ENCODE measurements at regions not wholly inside any gene's neighbourhood (a gene's known extent, or its start where the extent isn't known, plus 50 kb on each side); places are given as distances from the start of the nearest gene placed in this dataset.
A peak's percentile ranks its signal among the peaks of the same experiment; 100 is the strongest.

DNA sequence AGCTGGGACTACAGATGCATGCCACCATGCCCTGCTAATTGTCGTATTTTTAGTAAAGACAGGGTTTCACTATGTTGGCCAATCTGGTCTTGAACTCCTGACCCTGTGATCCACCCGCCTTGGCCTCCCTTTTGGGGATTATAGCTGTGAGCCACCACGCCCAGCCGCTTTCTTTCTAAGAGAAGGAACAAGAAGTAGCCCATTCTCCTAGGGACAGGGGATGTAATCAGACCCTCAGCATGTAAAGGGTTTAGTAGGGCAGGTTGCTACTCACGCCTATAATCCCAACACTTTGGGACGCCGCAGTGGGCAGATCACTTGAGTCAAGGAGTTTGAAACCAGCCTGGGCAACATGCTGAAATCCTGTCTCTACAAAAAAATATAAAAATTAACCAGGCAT lies 189.7 kb downstream of the TOMM20 start:
- no peak for DNase-seq (ENCODE audit: low read depth)

- DNase-seq (ENCODE audit: low read depth): no peak
Measured at GRCh38 chr1:234938135-234938534, 190.5 kb downstream of the TOMM20 start.

DNA sequence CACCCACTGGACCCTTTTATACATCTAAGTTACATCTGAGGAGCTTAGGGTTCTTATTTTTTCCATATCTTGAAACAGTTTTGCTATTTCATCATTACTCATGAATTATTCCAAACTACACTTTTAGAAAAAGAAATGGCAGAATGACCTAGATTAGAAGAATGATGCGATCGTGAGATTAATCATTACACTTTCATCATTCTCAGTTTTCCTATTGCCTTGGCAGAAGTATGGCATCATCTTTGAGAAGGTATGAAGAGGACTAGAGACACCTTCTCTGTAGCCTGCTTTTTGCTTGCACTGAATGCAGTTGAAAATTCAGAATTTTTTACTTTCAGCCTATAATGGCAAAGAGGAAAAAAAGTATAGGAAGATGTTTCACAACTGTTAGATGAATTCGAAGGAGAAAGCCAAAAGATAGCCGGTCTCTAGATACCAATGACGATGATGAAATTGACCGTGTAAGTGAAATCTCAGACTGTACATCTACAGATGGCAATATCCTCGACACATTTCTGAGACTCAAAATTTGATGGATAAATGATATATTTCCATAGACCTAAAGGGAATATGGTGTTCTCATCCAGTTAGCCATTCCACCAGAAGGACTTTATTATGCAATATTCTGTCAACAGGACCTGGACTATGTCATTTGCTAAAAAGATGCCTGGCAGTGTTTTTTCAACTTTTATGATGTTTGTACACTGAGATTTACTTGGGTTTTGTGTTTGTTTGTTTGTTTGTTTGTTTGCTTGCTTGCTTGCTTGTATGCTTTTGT lies 191.8 kb downstream of the TOMM20 start:
- DNase-seq (ENCODE audit: low read depth): no peak

- DNase-seq (ENCODE audit: low read depth): no peak
Measured at GRCh38 chr1:234934611-234935033, 194.0 kb downstream of the TOMM20 start.

GRCh38 chr1:234933475-234933874 lies 195.2 kb downstream of the TOMM20 start:
- peak; percentile 27 for DNase-seq (ENCODE audit: low read depth)

DNA sequence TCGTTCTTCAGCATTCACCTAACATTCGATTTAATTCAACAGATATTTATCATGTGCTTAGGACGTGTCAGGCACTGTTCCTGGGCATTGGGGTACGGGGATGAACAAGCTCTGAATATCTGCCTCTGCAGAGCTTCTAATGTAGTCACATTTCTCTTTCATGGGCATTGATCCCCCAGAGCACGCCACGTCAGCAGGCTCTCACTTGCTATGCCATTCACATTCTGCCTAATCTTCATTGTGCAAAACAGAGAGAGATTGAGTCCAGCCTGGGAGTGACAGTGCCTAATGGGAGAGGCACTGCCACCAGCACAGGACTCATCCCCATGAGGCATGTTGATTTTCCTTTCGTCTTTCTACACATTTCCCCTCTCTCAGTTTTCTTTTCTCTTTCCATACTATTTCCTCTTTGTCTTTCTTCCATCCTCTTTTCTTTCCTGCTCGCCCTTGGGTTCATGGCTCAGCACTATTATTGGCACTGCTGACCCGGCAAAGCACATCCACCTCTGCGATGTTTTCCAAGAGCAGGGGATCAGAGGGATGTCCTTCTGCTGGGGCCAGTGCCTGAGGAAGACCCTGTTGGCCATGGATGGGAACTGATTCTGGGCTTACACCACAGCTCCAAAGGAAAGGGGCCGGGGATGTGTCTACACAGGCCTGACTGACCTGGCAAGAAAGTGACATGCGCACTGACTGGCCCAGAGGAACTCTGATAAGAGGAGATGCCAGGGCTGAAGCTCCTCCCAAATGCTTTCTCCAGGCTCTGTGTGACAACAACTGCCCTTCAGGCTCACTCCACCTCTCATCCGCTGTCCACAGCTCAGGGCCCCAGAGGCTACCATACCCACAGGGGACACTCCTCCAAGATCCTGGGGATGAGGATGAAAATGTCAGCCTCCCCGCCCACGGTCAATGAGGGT lies 195.9 kb downstream of the TOMM20 start:
- no peak for DNase-seq (ENCODE audit: low read depth)

DNA sequence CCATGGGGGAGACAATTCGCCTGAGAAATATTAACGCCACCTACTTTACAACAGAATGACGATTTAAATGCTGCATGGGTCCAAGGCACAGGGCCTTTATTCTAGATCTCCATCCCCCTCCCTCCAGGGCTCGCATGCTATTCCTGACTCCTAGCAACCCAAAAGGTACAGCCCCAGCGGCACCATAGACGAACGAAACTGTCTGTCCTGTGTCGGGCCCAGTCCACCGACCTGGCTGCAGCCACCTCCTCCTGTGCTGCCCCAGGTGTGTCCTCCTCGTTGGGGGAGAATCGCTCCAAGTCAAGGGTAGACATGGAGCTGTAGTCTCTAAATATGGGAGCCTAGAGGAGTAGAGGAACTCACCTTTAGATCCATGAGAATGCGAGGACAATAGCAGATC lies 196.5 kb downstream of the TOMM20 start:
- no peak for DNase-seq (ENCODE audit: low read depth)

DNA sequence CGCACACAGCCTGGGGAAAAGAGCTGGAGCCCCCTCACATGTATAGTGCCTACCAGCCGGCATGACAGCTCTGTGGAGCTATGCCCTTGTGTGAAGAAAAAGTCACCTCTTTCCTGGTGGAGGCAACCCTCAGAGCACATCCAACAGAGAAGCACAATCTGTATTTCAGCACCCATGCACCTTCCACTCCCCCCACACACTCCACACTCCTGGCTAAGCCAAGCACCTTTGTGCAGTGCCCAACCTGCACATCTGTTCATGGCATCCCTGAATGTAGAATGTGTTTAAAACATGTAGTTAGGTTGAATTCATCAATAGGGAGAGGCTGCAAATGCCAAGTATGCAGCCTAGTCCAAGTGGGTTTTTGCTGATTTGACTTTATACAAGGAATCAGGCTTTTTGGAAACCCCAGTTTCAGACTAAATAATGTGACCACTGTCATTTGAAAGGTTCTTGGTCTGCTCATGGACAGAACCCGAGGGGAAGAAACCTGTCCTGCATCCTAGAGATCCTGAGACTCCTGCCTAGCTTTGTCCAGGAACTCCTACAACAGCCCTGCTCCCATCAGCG lies 197.1 kb downstream of the TOMM20 start:
- DNase-seq (ENCODE audit: low read depth): no peak

DNA sequence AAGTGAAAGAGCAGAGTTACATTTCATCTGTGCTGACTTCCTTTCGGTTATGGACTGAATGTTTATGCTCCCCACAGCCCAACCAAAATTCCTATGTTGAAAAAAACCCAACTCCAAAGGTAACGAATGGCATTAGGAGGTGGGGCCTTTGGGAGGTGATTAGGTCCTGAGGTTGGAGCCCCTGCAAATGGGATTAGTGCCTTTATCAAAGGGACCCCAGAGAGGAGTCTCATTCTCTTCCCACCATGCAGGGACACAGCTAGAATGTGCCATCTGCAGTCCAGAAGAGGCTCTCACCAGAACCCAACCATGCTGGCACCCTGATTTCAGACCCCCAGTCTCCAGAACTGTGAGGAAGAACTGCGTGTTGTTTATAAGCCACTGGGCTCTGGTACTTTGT lies 199.3 kb downstream of the TOMM20 start:
- no peak for DNase-seq (ENCODE audit: low read depth)

- DNase-seq (ENCODE audit: low read depth): no peak
Measured at GRCh38 chr1:234928642-234929041, 200.0 kb downstream of the TOMM20 start.

DNA sequence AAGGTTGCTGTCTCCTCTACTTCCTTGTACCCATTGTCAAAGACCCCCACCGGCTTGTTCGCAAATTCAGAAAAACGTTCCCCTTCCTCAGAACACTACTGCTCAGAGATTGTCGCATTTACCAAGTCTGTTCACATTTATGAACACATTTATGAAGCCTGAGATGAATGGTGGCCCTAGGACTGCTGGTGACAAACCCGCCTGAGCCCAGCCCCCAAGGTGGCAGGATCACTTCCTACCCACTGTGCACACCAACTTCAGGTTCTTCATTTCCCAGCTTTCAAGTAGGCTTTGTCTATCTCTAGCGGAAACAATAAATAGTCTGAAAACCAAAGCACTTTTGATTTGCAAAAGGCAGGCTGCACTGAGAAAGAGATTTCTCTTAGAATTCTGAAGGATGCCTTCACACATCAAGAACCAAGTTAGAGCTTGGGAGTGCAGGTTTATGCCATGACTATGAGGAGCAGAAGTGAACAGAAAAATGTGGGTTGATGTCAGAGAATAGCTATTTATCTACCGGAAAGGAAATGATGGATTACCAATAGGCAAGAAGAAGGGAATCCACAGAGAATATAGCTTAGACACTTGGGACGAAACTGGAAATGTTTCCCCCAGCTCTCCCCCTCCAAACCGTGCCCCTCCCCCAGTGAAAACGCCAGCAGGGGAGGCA lies 200.5 kb downstream of the TOMM20 start:
- no peak for DNase-seq (ENCODE audit: low read depth)

- DNase-seq (ENCODE audit: low read depth): no peak
Measured at GRCh38 chr1:234927312-234927970, 201.2 kb downstream of the TOMM20 start.

GRCh38 chr1:234926559-234927311 lies 201.9 kb downstream of the TOMM20 start:
- no peak for DNase-seq (ENCODE audit: low read depth)

DNA sequence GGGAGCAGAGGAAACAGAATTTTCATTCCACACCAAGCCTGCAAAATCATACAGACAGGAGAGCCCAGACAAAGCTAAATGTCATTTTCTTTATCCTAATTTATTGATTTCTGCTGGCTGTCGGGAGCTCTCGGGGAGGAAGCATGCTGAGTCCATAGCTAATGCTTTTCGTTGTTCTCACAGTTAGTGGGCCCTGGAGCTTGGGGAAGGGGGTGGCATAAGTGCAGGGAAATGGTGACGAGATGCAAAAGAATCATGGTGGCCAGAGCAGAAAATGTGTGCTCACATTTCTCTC lies 202.4 kb downstream of the TOMM20 start:
- DNase-seq (ENCODE audit: low read depth): no peak

- peak; percentile 95 for DNase-seq (ENCODE audit: low read depth)
Measured at GRCh38 chr1:234925440-234926263, 203.0 kb downstream of the TOMM20 start.

GRCh38 chr1:234924450-234925355 lies 203.9 kb downstream of the TOMM20 start:
- no peak for DNase-seq (ENCODE audit: low read depth)

DNA sequence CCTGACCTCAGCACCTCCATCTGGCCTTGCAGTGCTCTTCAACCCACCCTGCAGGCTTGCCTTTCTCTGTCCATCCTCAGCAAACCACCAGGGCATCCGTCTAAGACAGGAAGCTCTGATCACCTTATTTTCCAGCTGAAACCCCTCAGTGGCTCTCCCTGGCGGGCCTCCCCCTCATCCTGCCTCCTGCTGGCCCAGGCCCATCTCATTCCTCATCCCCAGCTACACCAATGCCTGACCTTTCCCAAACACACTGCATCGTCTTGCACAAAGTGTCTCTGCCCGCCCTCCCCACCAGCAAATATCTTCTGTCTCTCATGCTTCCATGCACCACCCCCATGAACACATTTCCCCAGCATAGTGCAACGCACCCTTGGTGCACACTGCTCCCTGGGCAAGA lies 205.0 kb downstream of the TOMM20 start:
- DNase-seq (ENCODE audit: low read depth): no peak

DNA sequence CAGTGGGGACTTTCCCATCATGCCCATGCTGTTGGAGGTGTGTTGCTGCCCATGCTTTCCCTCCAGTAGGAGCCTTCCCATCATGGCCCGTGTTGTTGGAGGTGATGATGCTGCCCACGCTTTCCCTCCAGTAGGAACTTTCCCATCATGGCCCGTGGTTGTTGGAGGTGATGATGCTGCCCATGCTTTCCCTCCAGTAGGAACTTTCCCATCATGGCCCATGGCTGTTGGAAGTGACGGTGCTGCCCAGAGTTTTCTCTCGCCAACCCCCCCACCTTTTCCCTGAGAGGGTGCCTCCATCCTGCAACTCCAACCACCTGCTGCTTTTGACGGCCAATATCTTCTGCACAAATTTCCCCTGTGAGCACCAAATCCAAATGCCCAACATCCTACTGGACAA lies 205.7 kb downstream of the TOMM20 start:
- no peak for DNase-seq (ENCODE audit: low read depth)
